HepG2 (cell line): ENCODE measurements at regions not wholly inside any gene's neighbourhood (a gene's known extent, or its start where the extent isn't known, plus 50 kb on each side); places are given as distances from the start of the nearest gene placed in this dataset.

Experiments used
- ARNT ChIP-seq: fragments of 450-650 bp; IDR thresholded peaks from 2 replicates; pipeline ENCODE4 v1.6.1; 2017
- BCL6 ChIP-seq: IDR thresholded peaks from 2 replicates; pipeline ENCODE4 v1.6.1; 2016; ENCODE audit warnings: missing genetic modification reagents, missing compliant biosample characterization
- BRF2 ChIP-seq: sonication (generic); formaldehyde crosslinking; IDR thresholded peaks from 2 replicates; pipeline ENCODE4 v1.8.1; 2022; ENCODE audit warnings: mild to moderate bottlenecking, missing genetic modification reagents
- DPF2 ChIP-seq: sonication (generic); formaldehyde crosslinking; IDR thresholded peaks from 2 replicates; pipeline ENCODE4 v1.4.0; 2020; ENCODE audit warnings: mild to moderate bottlenecking, low read depth, missing genetic modification reagents, borderline replicate concordance
- ELF1 ChIP-seq: sonication (generic); formaldehyde crosslinking; IDR thresholded peaks from 2 replicates; pipeline ENCODE4 v1.4.0; 2020; ENCODE audit warnings: missing genetic modification reagents
- FIP1L1 ChIP-seq: fragments of 200-400 bp; formaldehyde crosslinking; IDR thresholded peaks from 2 replicates; pipeline ENCODE4 v1.6.1; 2018; ENCODE audit warnings: low read depth, mild to moderate bottlenecking, low read length, moderate library complexity, borderline replicate concordance; ENCODE audit not compliant: insufficient read depth
- GATAD2A ChIP-seq: IDR thresholded peaks from 2 replicates; pipeline ENCODE4 v1.6.1; 2016
- HBP1 ChIP-seq: IDR thresholded peaks from 2 replicates; pipeline ENCODE4 v1.6.1; 2016; ENCODE audit warnings: low read depth, control low read depth
- KDM5B ChIP-seq: sonication (generic); formaldehyde crosslinking; IDR thresholded peaks from 2 replicates; pipeline ENCODE4 v1.4.0; 2020; ENCODE audit warnings: missing genetic modification reagents, mild to moderate bottlenecking, borderline replicate concordance
- MEIS2 ChIP-seq: sonication (generic); formaldehyde crosslinking; IDR thresholded peaks from 2 replicates; pipeline ENCODE4 v1.9.0; 2021; ENCODE audit warnings: mild to moderate bottlenecking, missing genetic modification reagents
- NBN ChIP-seq: fragments of 450-650 bp; conservative IDR thresholded peaks from 2 replicates; pipeline ENCODE4 v1.6.1; 2017
- RCOR2 ChIP-seq: IDR thresholded peaks from 2 replicates; pipeline ENCODE4 v1.6.1; 2016; ENCODE audit warnings: missing biosample characterization, missing genetic modification reagents
- RELA ChIP-seq: sonication (generic); formaldehyde crosslinking; IDR thresholded peaks from 2 replicates; pipeline ENCODE4 v1.4.0; 2020; ENCODE audit warnings: missing genetic modification reagents
- SSRP1 ChIP-seq: IDR thresholded peaks from 2 replicates; pipeline ENCODE4 v1.6.1; 2016; ENCODE audit warnings: control low read depth
- TGIF2 ChIP-seq: IDR thresholded peaks from 2 replicates; pipeline ENCODE4 v1.6.1; 2016; ENCODE audit warnings: control low read depth, missing compliant biosample characterization
- ZBTB26 ChIP-seq: IDR thresholded peaks from 2 replicates; pipeline ENCODE4 v1.6.1; 2016; ENCODE audit warnings: missing compliant biosample characterization, missing genetic modification reagents, borderline replicate concordance
- ZNF556 ChIP-seq: sonication (generic); formaldehyde crosslinking; IDR thresholded peaks from 2 replicates; pipeline ENCODE4 v1.4.0; 2020; ENCODE audit warnings: mild to moderate bottlenecking, missing genetic modification reagents, borderline replicate concordance
- ZNF574 ChIP-seq: sonication (generic); formaldehyde crosslinking; IDR thresholded peaks from 2 replicates; pipeline ENCODE4 v1.4.0; 2020; ENCODE audit warnings: missing genetic modification reagents
- ZNF644 ChIP-seq: IDR thresholded peaks from 2 replicates; pipeline ENCODE4 v1.6.1; 2016; ENCODE audit warnings: low read depth
- ZNF710 ChIP-seq: sonication (generic); formaldehyde crosslinking; IDR thresholded peaks from 2 replicates; pipeline ENCODE4 v1.5.0; 2020; ENCODE audit warnings: mild to moderate bottlenecking, missing genetic modification reagents, borderline replicate concordance
- TF ChIP-seq, protein P1 (sequence below): sonication (generic); IDR thresholded peaks from 2 replicates; pipeline ENCODE4 v1.6.1; 2016; ENCODE audit warnings: low read depth, borderline replicate concordance

DNA sequence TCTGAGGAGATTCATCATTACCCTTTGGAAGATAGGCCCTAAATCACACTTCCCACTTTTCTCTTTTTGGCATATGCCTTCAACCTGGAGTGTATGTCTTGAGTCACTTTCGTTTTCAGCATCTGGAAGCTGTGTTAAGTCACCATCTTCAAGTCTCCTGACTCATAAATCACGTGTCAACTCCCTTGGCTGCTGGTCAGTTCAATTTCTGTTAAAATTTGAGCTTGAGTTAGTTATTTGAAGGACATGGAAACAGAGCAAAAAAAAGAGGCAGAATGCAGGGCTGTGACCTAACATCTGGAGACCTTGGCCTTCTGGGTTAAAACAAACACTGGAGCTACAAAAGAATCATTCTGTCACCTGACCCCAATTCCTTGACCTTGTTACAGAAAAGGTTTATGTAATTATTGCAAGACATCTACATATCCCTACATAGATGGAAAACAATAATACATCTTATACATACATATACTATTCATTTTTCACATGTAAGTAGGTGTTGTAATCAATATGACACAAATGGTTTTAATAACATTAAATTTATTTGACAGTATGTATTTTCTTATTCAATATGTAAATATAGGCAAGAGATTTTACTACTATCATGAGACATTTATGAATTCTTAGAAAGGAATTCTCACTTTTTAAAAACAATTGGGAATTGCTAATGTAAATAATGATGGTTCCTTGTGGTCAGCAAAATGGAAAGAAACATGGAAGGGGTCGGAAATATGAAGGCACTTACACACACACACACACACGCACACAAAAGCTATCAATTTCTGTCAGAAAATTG, 169.7 kb upstream of the PHYHIPL start (continued):
- TF ChIP-seq, protein P1, sequence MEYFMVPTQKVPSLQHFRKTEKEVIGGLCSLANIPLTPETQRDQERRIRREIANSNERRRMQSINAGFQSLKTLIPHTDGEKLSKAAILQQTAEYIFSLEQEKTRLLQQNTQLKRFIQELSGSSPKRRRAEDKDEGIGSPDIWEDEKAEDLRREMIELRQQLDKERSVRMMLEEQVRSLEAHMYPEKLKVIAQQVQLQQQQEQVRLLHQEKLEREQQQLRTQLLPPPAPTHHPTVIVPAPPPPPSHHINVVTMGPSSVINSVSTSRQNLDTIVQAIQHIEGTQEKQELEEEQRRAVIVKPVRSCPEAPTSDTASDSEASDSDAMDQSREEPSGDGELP, result peak; percentile 84
- TF ChIP-seq SSRP1 (CRISPR knock-in tag), result 0 out of 2 replicates have a peak, but pooled peaks have one; percentile 10
- TF ChIP-seq RCOR2 (CRISPR knock-in tag), result peak; percentile 83
- TF ChIP-seq ZBTB26 (CRISPR knock-in tag), result no peak
- no peak for TF ChIP-seq FIP1L1
- TF ChIP-seq MEIS2 (CRISPR knock-in tag), result peak; percentile 45; the same call in 1 of the 2 replicates
- TF ChIP-seq BRF2 (CRISPR knock-in tag), result no peak
- 0 out of 2 replicates have a peak, but pooled peaks have one; percentile 39 for TF ChIP-seq ZNF644 (CRISPR knock-in tag)
- TF ChIP-seq ELF1 (CRISPR knock-in tag), result no peak
- TF ChIP-seq ARNT, result no peak
- TF ChIP-seq ZNF574 (CRISPR knock-in tag), result no peak
- TF ChIP-seq BCL6, result peak; percentile 92
- TF ChIP-seq NBN, result no peak
- TF ChIP-seq ZNF556 (CRISPR knock-in tag), result no peak
- TF ChIP-seq TGIF2, result no peak
- peak; percentile 45; the same call in 1 of the 2 replicates for TF ChIP-seq ZNF710 (CRISPR knock-in tag)
- peak; percentile 41; the same call in 1 of the 2 replicates for TF ChIP-seq HBP1 (CRISPR knock-in tag)
- TF ChIP-seq GATAD2A (CRISPR knock-in tag), result peak; percentile 97
- peak; percentile 59; the same call in 1 of the 2 replicates for TF ChIP-seq DPF2
- no peak for TF ChIP-seq KDM5B
- no peak for TF ChIP-seq RELA
